ENCODE measurements at regions not wholly inside any gene's neighbourhood (a gene's known extent, or its start where the extent isn't known, plus 50 kb on each side); places are given as distances from the start of the nearest gene placed in this dataset.
"Not testable (repeated sequence)": the region's sequence is repeated elsewhere in the genome, so short reads cannot be mapped to it uniquely, and the experiment has no call there.

DNA sequence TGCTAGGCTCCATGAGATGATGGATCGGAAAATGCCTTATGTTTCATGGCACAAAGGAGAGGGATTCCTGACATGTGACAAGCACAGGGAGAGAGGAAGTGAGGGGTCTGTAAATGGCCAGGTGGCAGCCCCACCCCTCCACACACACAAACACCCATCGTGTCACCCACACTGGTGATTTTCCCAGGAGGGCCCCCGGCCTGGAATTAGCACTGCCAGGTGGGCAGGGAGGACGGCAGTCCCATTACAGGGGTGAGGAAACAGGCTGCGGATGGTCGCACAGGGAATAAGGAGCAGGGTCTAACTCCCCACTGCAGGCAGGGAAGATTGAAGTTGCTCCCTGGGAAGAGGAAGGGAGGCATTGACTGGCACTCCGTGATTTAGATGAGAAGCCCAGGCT lies 395.3 kb upstream of the ZNF337 start:
- DNase-seq; H3K9ac ChIP-seq (ENCODE audit: low read length in 3 of 3); H3K9me3 ChIP-seq (ENCODE audit: control insufficient read depth in 2 of 3, insufficient read depth in 1 of 3, low read length in 3 of 3); H3K4me1 ChIP-seq (ENCODE audit: control insufficient read depth in 2 of 3, insufficient read depth in 2 of 3, low read depth in 1 of 3, low read length in 3 of 3); H3K27me3 ChIP-seq (ENCODE audit: control insufficient read depth, insufficient read depth, low read length); H3K4me3 ChIP-seq (ENCODE audit: low read length in 3 of 3); H3K36me3 ChIP-seq (ENCODE audit: control insufficient read depth in 2 of 3, insufficient read depth in 3 of 3, low read length in 3 of 3); H3K27ac ChIP-seq (ENCODE audit: low read depth in 2 of 2, low read length in 2 of 2); intact Hi-C loops (cut with DNase I); FAIRE-seq: not testable (repeated sequence)

DNA sequence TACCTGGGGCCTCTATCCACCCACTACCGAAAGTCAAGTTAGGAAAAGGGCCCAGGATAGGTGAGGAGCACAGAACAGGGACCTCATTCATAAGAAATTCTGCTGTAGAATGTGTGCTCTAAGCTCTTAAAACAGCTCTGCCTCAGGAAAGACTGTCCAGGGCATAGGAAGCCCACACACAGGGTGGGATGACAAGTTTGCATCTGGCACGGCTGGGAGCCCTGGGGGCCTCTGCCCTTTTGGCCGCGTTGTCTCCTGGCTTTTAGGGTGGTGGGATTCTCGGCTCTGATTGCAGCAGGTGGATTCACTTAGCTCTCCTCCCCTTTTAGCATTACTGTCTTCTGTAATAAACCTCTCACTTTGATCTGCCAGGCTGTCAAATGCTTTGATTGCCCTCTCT lies 389.5 kb upstream of the ZNF337 start:
- FAIRE-seq; H3K9ac ChIP-seq (ENCODE audit: low read length in 3 of 3); H3K27ac ChIP-seq (ENCODE audit: low read depth in 2 of 2, low read length in 2 of 2); H3K4me1 ChIP-seq (ENCODE audit: control insufficient read depth in 2 of 3, insufficient read depth in 2 of 3, low read depth in 1 of 3, low read length in 3 of 3); H3K9me3 ChIP-seq (ENCODE audit: control insufficient read depth in 2 of 3, insufficient read depth in 1 of 3, low read length in 3 of 3); intact Hi-C loops (cut with DNase I); H3K27me3 ChIP-seq (ENCODE audit: control insufficient read depth, insufficient read depth, low read length); H3K4me3 ChIP-seq (ENCODE audit: low read length in 3 of 3); H3K36me3 ChIP-seq (ENCODE audit: control insufficient read depth in 2 of 3, insufficient read depth in 3 of 3, low read length in 3 of 3); DNase-seq: not testable (repeated sequence)

DNA sequence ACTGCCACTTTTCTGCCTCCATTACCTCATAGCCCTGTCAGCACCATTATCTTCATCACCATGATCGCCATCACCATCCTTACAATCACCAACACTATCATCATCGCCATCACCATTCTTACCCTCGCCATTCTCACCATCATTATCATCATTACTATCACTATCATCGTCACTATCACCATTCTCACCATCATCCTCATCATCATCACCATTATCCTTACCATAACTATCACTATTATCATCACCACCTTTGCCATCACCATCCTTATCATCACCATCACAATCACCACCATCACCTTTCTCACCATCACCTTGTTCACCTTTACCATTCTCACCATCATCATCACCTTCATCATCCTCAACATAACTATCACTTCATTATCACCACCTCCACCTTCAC lies 377.3 kb upstream of the ZNF337 start:
- DNase-seq; H3K27me3 ChIP-seq (ENCODE audit: control insufficient read depth, insufficient read depth, low read length); H3K27ac ChIP-seq (ENCODE audit: low read depth in 2 of 2, low read length in 2 of 2); FAIRE-seq; intact Hi-C loops (cut with DNase I); H3K9me3 ChIP-seq (ENCODE audit: control insufficient read depth in 2 of 3, insufficient read depth in 1 of 3, low read length in 3 of 3); H3K4me1 ChIP-seq (ENCODE audit: control insufficient read depth in 2 of 3, insufficient read depth in 2 of 3, low read depth in 1 of 3, low read length in 3 of 3); H3K4me3 ChIP-seq (ENCODE audit: low read length in 3 of 3); H3K36me3 ChIP-seq (ENCODE audit: control insufficient read depth in 2 of 3, insufficient read depth in 3 of 3, low read length in 3 of 3); H3K9ac ChIP-seq (ENCODE audit: low read length in 3 of 3): not testable (repeated sequence)

DNA sequence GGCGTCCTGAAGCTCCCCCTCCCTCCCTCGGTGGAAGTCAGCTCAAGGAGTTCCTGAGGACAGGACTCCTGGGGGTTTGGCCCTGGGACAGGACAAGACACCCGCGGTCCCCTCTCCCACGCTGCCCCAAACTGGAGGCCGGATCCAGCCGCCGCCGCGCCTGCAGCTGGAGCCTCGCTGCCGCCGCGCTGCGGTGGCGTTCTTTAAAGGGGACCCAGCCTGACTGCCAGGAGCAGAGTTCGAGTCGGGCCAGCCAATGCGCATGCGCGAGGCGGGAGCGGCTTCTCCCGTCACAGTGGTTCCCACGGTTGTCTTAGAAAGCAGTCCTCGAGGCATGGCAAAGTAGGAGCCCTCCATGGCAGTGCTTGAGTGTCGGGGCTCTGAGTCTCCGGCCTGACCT lies 362.7 kb upstream of the ZNF337 start:
- H3K27ac ChIP-seq (ENCODE audit: low read depth in 2 of 2, low read length in 2 of 2); H3K36me3 ChIP-seq (ENCODE audit: control insufficient read depth in 2 of 3, insufficient read depth in 3 of 3, low read length in 3 of 3); H3K9me3 ChIP-seq (ENCODE audit: control insufficient read depth in 2 of 3, insufficient read depth in 1 of 3, low read length in 3 of 3); H3K4me3 ChIP-seq (ENCODE audit: low read length in 3 of 3); DNase-seq; H3K9ac ChIP-seq (ENCODE audit: low read length in 3 of 3); H3K27me3 ChIP-seq (ENCODE audit: control insufficient read depth, insufficient read depth, low read length); H3K4me1 ChIP-seq (ENCODE audit: control insufficient read depth in 2 of 3, insufficient read depth in 2 of 3, low read depth in 1 of 3, low read length in 3 of 3); FAIRE-seq; intact Hi-C loops (cut with DNase I): not testable (repeated sequence)

DNA sequence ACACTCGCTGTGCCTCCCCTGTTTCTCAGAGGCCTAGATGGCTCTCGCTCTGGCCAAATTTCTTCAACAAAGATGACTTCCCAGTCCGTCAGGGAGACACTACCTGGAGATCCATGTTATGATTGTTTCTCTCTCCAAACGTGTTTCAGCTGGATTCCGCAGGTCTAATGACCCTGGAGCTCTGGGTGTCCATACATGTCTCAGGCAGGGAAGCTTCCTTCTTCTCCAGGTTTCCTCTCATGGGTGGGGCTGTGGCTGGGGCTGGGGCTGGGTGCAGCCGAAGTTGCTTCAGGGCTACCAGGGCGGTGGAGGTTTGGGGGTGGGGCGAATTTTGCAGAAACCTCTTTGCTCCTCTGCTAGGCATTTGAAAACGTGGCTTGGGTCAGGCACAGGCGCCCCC lies 361.8 kb upstream of the ZNF337 start:
- H3K9me3 ChIP-seq (ENCODE audit: control insufficient read depth in 2 of 3, insufficient read depth in 1 of 3, low read length in 3 of 3); H3K36me3 ChIP-seq (ENCODE audit: control insufficient read depth in 2 of 3, insufficient read depth in 3 of 3, low read length in 3 of 3); H3K4me3 ChIP-seq (ENCODE audit: low read length in 3 of 3); H3K9ac ChIP-seq (ENCODE audit: low read length in 3 of 3); H3K27ac ChIP-seq (ENCODE audit: low read depth in 2 of 2, low read length in 2 of 2); intact Hi-C loops (cut with DNase I); FAIRE-seq; DNase-seq; H3K27me3 ChIP-seq (ENCODE audit: control insufficient read depth, insufficient read depth, low read length); H3K4me1 ChIP-seq (ENCODE audit: control insufficient read depth in 2 of 3, insufficient read depth in 2 of 3, low read depth in 1 of 3, low read length in 3 of 3): not testable (repeated sequence)

DNA sequence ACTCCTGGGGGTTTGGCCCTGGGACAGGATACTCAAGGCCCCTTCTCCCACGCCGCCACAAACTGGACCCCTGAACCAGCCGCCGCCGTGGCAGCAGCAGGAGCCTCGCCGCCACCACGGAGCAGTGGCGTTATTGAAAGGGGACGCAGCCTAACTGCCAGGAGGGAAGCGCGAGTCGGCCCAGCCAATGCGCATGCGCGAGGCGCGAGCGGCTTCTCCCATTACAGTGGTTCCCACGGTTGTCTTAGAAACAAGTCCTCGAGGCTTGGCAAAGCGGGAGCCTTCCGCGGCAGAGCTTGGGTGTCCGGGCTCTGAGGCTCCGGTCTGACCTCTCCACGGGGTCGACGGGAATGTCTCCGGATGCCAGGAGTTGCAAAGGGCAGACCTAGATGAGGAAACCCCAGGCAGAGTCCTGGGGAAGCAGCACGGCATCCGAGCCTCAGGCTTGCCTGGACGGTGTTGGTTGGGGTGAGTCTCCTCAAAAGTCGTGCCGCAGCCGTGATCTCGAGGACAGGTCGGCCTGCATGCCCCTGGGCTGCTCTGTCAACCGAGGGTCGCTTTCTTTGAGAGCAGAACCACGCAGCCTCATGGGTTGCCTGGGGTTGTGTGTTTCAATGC lies 360.6 kb upstream of the ZNF337 start:
- FAIRE-seq: not testable (repeated sequence)

DNA sequence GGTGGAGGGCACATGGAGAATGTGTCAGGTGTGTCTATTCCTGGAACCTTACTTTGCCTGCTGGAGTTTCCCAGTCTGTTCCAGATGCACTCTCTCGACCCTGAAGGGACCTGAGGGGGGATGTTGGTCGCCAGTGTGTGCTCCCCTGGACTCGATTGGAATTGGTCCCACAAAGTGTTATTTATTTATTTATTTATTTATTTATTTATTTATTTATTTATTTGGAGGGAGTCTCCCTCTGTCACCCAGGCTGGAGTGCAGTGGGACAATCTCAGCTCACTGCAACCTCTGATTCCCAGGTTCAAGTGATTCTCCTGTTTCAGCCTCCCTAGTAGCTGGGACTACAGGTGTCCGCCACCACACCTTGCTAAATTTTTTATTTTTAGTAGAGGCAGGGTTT lies 329.1 kb upstream of the ZNF337 start:
- DNase-seq; H3K27me3 ChIP-seq (ENCODE audit: control insufficient read depth, insufficient read depth, low read length); H3K9me3 ChIP-seq (ENCODE audit: control insufficient read depth in 2 of 3, insufficient read depth in 1 of 3, low read length in 3 of 3); FAIRE-seq; H3K9ac ChIP-seq (ENCODE audit: low read length in 3 of 3); H3K36me3 ChIP-seq (ENCODE audit: control insufficient read depth in 2 of 3, insufficient read depth in 3 of 3, low read length in 3 of 3); H3K4me1 ChIP-seq (ENCODE audit: control insufficient read depth in 2 of 3, insufficient read depth in 2 of 3, low read depth in 1 of 3, low read length in 3 of 3); H3K27ac ChIP-seq (ENCODE audit: low read depth in 2 of 2, low read length in 2 of 2); intact Hi-C loops (cut with DNase I); H3K4me3 ChIP-seq (ENCODE audit: low read length in 3 of 3): not testable (repeated sequence)

More for the DNA sequence above, 360.6 kb upstream of the ZNF337 start:
- H3K9ac ChIP-seq (ENCODE audit: low read length in 3 of 3); H3K4me1 ChIP-seq (ENCODE audit: control insufficient read depth in 2 of 3, insufficient read depth in 2 of 3, low read depth in 1 of 3, low read length in 3 of 3); intact Hi-C loops (cut with DNase I); H3K9me3 ChIP-seq (ENCODE audit: control insufficient read depth in 2 of 3, insufficient read depth in 1 of 3, low read length in 3 of 3); H3K4me3 ChIP-seq (ENCODE audit: low read length in 3 of 3); DNase-seq; H3K27ac ChIP-seq (ENCODE audit: low read depth in 2 of 2, low read length in 2 of 2); H3K27me3 ChIP-seq (ENCODE audit: control insufficient read depth, insufficient read depth, low read length); H3K36me3 ChIP-seq (ENCODE audit: control insufficient read depth in 2 of 3, insufficient read depth in 3 of 3, low read length in 3 of 3): not testable (repeated sequence)

DNA sequence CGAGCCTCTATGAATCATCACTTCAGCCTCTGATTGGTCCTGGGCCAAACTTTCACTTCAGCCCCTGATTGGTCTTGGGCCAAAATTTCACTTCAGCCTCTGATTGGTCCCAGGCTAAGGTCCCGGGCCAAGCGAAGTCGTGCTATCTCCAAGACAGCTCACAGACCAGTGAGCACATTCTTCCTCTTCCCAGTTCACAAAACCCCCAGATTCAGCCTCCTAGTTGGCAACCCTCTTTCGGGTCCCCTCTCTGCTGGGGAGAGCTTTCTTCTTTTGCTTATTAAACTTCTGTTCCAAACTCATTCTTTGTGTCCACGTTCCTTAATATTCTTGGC lies 314.3 kb upstream of the ZNF337 start:
- H3K36me3 ChIP-seq (ENCODE audit: control insufficient read depth in 2 of 3, insufficient read depth in 3 of 3, low read length in 3 of 3); FAIRE-seq; H3K9me3 ChIP-seq (ENCODE audit: control insufficient read depth in 2 of 3, insufficient read depth in 1 of 3, low read length in 3 of 3); H3K9ac ChIP-seq (ENCODE audit: low read length in 3 of 3); H3K4me1 ChIP-seq (ENCODE audit: control insufficient read depth in 2 of 3, insufficient read depth in 2 of 3, low read depth in 1 of 3, low read length in 3 of 3); intact Hi-C loops (cut with DNase I); H3K27me3 ChIP-seq (ENCODE audit: control insufficient read depth, insufficient read depth, low read length); DNase-seq; H3K27ac ChIP-seq (ENCODE audit: low read depth in 2 of 2, low read length in 2 of 2); H3K4me3 ChIP-seq (ENCODE audit: low read length in 3 of 3): not testable (repeated sequence)
